Left lung (tissue), 4 donors: ENCODE measurements at regions not wholly inside any gene's neighbourhood (a gene's known extent, or its start where the extent isn't known, plus 50 kb on each side); places are given as distances from the start of the nearest gene placed in this dataset.
A peak's percentile ranks its signal among the peaks of the same experiment; 100 is the strongest.

Source experiments
- ATAC-seq: fragments of 200-7000 bp; cut with Tn5 transposase; one replicate; pipeline ENCODE4 v1.9.1; 2020; ENCODE audit warnings: moderate library complexity
- DNase-seq, 4 donors: peaks; one replicate each; pipeline ENCODE4 v3.0.0-alpha.2; 2013 to 2020
- H3K27ac ChIP-seq, 2 donors: fragments of 200-600 bp; sonication (generic) in 1 of 2; one replicate each; pipeline versions ENCODE4 v1.5.0 to v1.8.0; 2020 to 2021
- H3K27me3 ChIP-seq, 2 donors: fragments of 200-600 bp; sonication (generic) in 1 of 2; one replicate each; pipeline versions ENCODE4 v1.5.0 to v1.8.0; 2020 to 2021
- H3K36me3 ChIP-seq, 2 donors: fragments of 200-600 bp; sonication (generic) in 1 of 2; one replicate each; pipeline versions ENCODE4 v1.5.0 to v1.8.0; 2020 to 2021
- H3K4me1 ChIP-seq, 2 donors: fragments of 200-600 bp; one replicate each; pipeline ENCODE4 v1.8.0; 2021
- H3K4me3 ChIP-seq, 2 donors: fragments of 200-600 bp; sonication (generic) in 1 of 2; one replicate each; pipeline versions ENCODE4 v1.5.0 to v1.8.0; 2020 to 2021; ENCODE audit warnings: mild to moderate bottlenecking in 1 of 2
- H3K9me3 ChIP-seq, 2 donors: fragments of 200-600 bp; sonication (generic) in 1 of 2; one replicate each; pipeline versions ENCODE4 v1.5.0 to v1.8.0; 2020 to 2021
- CTCF ChIP-seq, 2 donors: fragments of 200-600 bp; sonication (generic) in 1 of 2; IDR thresholded peaks; one replicate each; pipeline versions ENCODE4 v1.5.0 to v1.8.0; 2021; ENCODE audit warnings: antibody characterized with exemption in 2 of 2
- intact Hi-C, 2 donors: fragments of 100-400 bp; cut with DNase I; formaldehyde crosslinking; loops; one replicate each; pipeline versions ENCODE4 v1.11.2 to v1.14.2; 2022
- donor health status: DM: no; HTN: yes; CAD: no.
- donor health status: DM: no; HTN: no; CAD: no.

DNA sequence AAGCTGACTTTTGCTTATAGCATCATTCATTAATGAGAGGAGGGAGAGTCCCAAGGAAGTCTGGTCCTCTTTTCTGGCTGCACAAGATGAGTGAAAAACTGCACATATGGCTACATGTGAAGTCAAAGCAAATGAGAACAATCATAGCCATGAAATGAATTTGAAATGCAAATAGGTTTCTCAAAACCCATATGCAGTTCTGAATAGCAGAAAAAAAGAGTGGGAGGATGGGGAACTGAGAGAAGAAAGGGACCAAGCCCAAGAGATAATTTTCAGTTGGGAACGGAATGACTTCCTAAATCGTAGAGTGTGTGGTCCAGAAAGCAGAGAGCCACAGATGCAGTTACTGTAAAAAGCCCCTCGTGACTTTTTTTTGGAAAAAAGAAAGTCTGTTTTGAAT, 66.3 kb downstream of the GTPBP8 start:
- intact Hi-C loops = no loop called here
- TF ChIP-seq CTCF (IDR thresholded peaks at IDR 0.05) = no peak
- DNase-seq = no peak
- Histone ChIP-seq H3K27ac (no peak overlapping the region), H3K27me3 (no peaks in the 10 kb centered on the region), H3K9me3 (no peaks in the 10 kb centered on the region), H3K4me3 (no peak overlapping the region), H3K4me1 (peaks cover 4 to 35% of the 10 kb centered on the region in 2 donors), H3K36me3 (no peaks in the 10 kb centered on the region)
- ATAC-seq = no peak

DNA sequence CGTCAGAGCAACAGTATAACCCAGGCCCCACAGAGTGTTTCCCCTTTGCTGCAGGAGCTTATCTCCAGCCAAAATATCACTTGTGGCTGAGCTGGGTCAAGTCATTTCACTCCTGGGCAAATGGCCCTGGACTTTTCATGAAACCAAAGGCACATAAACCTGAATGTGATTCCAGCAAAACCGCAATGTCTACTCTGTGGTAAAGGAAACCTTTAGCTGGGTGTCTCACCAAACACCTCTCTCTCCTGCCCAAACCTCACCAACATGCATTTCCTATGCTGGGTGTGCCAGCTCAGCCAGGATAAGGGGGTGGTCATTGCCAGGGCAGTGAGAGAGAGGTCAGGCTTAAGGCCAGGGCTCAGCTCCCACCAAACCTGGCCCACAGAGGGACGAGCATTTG, 67.4 kb downstream of the GTPBP8 start:
- intact Hi-C loops = no loop called here
- H3K27ac ChIP-seq = no peak overlapping the region
- H3K4me3 ChIP-seq = no peak overlapping the region
- no peak for TF ChIP-seq CTCF (IDR thresholded peaks at IDR 0.05)
- no peaks in the 10 kb centered on the region for H3K36me3 ChIP-seq
- no peaks in the 10 kb centered on the region for H3K27me3 ChIP-seq
- peaks cover 3 to 32% of the 10 kb centered on the region in 2 donors for H3K4me1 ChIP-seq
- ATAC-seq = no peak
- DNase-seq = no peak
- H3K9me3 ChIP-seq = no peaks in the 10 kb centered on the region

DNA sequence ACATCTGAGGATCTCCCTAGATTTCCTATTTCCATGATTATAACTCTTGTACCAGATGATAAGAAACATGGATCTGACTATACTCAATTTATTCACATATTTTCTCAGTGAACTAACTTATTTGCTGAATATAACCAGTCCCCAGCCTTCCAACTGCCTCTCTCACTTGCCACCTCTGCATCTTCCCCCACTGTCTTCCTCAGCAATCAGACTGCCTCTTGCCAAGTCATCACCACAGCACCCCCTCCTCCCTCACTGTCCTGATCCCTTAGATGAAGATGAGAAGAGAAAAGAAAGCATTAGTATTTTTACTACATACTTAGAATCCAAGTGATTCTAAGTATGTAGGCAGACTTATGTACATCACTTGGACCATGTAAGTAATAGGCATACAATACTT, 71.9 kb downstream of the GTPBP8 start:
- H3K9me3 ChIP-seq = peaks cover 0 to 10% of the 10 kb centered on the region in 2 donors
- H3K36me3 ChIP-seq = no peaks in the 10 kb centered on the region
- DNase-seq = no peak
- no peak for TF ChIP-seq CTCF (IDR thresholded peaks at IDR 0.05)
- H3K27me3 ChIP-seq = no peaks in the 10 kb centered on the region
- ATAC-seq = no peak
- no peak overlapping the region for H3K27ac ChIP-seq
- no peak overlapping the region for H3K4me3 ChIP-seq
- intact Hi-C loops = no loop called here
- H3K4me1 ChIP-seq = peaks cover 0 to 9% of the 10 kb centered on the region in 2 donors

- ATAC-seq = peak; percentile 53
- Histone ChIP-seq H3K27ac (no peak overlapping the region), H3K4me3 (no peak overlapping the region), H3K4me1 (peaks cover 0 to 9% of the 10 kb centered on the region in 2 donors), H3K9me3 (peaks cover 0 to 10% of the 10 kb centered on the region in 2 donors), H3K27me3 (no peaks in the 10 kb centered on the region), H3K36me3 (no peaks in the 10 kb centered on the region)
- intact Hi-C loops = no loop called here
- DNase-seq = no peak
- TF ChIP-seq CTCF (IDR thresholded peaks at IDR 0.05) = no peak
Measured at GRCh38 chr3:113063126-113063894, 72.5 kb downstream of the GTPBP8 start.

- intact Hi-C loops = no loop called here
- no peak for TF ChIP-seq CTCF (IDR thresholded peaks at IDR 0.05)
- Histone ChIP-seq H3K9me3 (peaks cover 0 to 10% of the 10 kb centered on the region in 2 donors), H3K4me3 (no peak overlapping the region), H3K27me3 (no peaks in the 10 kb centered on the region), H3K27ac (no peak overlapping the region), H3K36me3 (no peaks in the 10 kb centered on the region), H3K4me1 (peaks cover 0 to 9% of the 10 kb centered on the region in 2 donors)
- DNase-seq (no peak), ATAC-seq (no peak)
Measured at GRCh38 chr3:113064183-113064582, 73.4 kb downstream of the GTPBP8 start.
